Motor neuron (in vitro differentiated cells): ENCODE measurements at regions not wholly inside any gene's neighbourhood (a gene's known extent, or its start where the extent isn't known, plus 50 kb on each side); places are given as distances from the start of the nearest gene placed in this dataset.
"Not testable (repeated sequence)": the region's sequence is repeated elsewhere in the genome, so short reads cannot be mapped to it uniquely, and the experiment has no call there.

Experiments used
- ATAC-seq, 8 experiments: fragments of 200-7000 bp; cut with Tn5 transposase; replicated peaks in 6 of 8; 2 replicates each; pipeline ENCODE4 v1.8.0; 2021; ENCODE audit warnings: mild to moderate bottlenecking in 8 of 8, moderate library complexity in 8 of 8
- H3K27ac ChIP-seq, 2 donors: fragments of 250-450 bp; sonication (Bioruptor Pico); 2 replicates each; pipeline ENCODE4 v1.9.0; 2021; ENCODE audit warnings: antibody characterized with exemption in 2 of 2, mild to moderate bottlenecking in 2 of 2, moderate library complexity in 1 of 2
- H3K4me1 ChIP-seq, 2 donors: fragments of 250-450 bp; sonication (Bioruptor Pico); replicated peaks in 1 of 2; 2 replicates each; pipeline ENCODE4 v1.6.1; 2021; ENCODE audit warnings: antibody characterized with exemption in 2 of 2, mild to moderate bottlenecking in 2 of 2, moderate library complexity in 1 of 2
- H3K4me3 ChIP-seq, 5 donors: fragments of 250-450 bp; sonication (Bioruptor Pico); 2 replicates each; pipeline ENCODE4 v1.9.0; 2021; ENCODE audit warnings: antibody characterized with exemption in 5 of 5, mild to moderate bottlenecking in 5 of 5, moderate library complexity in 4 of 5
- WGBS, 10 experiments: fragments of 450-650 bp; shearing (Covaris generic); methylation state at CpG; one replicate each; pipeline ENCODE4 v1.0.0; 2022; 5-methylcytosine and 5-hydroxymethylcytosine counted together
- in situ Hi-C, 9 experiments: fragments of 400-800 bp; cut with MboI; loops; one replicate each; pipeline ENCODE4 v1.15.0; 2021; ENCODE audit warnings: low sequenced_read_pairs in 9 of 9, low pct_unique_long_range_greater_than_20kb in 2 of 9; ENCODE audit not compliant: unreplicated experiment in 9 of 9

DNA sequence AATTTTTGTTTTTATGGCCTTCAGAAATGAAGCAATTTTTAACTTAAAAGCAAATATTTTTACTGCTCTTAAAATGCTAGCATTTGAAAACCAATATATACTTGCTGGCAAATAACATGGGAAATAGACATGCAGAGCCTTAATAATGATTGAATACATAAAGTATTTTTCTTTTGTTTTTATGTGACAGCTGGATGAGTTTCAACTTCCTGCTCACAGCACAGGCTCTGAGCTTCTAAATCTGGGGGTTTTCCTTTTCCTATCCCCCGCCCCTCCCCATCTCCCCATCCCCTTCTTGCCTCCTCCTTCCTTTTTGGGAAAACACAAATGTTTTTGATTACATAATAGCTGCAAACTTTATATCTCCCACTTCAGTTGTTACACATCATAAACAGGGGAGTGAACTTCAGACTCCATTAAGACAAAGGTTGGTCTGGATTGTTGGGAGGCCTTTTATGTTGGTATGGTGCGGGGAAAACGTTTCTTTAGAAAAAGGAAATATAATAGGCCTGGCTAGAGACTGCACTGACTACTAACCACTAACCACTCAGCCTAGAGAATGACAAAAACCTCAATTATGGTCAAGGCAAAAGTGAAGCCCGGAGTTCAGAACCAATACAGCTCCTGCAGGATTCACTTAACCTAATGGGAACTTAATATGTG is 116.1 kb upstream of the GORAB start:
- Histone ChIP-seq H3K4me3 (no peak overlapping the region), H3K27ac (no peak overlapping the region), H3K4me1 (no peaks in the 10 kb centered on the region)
- in situ Hi-C loops, result no loop called here
- WGBS, 10 experiments, result 17 to 88% (median 52%) methylated on average over 1 to 4 of the region's 4 CpGs; no CpG with 5 or more reads in 1 of the 10 experiments
- no peak for ATAC-seq

DNA sequence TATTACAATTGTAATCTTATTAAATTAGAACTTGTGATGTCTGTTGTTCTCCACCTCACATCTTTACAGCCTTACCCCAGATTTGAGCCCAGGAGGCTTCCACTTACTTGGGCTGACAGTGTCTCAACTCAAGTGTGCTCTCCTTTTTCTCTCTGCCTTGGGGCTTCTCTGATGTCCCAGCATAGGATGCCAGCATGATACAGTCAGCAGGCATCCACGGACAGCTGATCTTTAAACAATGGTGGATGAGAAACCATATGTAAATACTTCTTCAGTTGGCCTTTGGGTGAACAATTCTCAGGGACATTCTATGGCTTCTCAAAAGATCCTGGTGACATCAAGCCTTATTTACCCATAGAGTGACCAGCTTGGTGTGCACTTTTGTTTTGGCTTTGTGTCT is 107.6 kb upstream of the GORAB start:
- no peak for ATAC-seq
- Histone ChIP-seq H3K27ac (no peak overlapping the region), H3K4me1 (no peaks in the 10 kb centered on the region), H3K4me3 (no peak overlapping the region)
- 0 to 67% (median 20%) methylated on average over 1 of the region's 1 CpG; no CpG with 5 or more reads in 4 of the 10 experiments for WGBS, 10 experiments
- in situ Hi-C loops, result no loop called here

DNA sequence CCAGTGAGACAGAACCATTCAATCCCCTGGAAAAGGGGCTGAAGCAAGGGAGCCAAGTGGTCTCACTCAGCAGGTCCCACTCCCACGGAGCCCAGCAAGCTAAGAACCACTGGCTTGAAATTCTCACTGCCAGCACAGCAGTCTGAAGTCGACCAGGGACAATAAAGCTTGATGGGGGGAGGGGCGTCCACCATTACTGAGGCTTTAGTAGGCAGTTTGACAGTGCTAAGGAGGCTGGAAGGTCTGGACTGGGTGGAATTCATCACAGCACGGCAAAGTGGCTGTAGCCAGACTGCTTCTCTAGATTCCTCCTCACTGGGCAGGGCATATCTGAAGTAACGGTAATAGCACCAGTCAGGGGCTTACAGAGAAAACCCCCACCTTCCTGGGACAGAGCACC is 105.4 kb upstream of the GORAB start:
- WGBS, 10 experiments, result 0 to 58% (median 35%) methylated on average over 1 to 5 of the region's 5 CpGs; no CpG with 5 or more reads in 4 of the 10 experiments
- no peak for ATAC-seq
- Histone ChIP-seq H3K27ac (no peak overlapping the region), H3K4me3 (no peak overlapping the region), H3K4me1 (no peaks in the 10 kb centered on the region)
- in situ Hi-C loops, result no loop called here

DNA sequence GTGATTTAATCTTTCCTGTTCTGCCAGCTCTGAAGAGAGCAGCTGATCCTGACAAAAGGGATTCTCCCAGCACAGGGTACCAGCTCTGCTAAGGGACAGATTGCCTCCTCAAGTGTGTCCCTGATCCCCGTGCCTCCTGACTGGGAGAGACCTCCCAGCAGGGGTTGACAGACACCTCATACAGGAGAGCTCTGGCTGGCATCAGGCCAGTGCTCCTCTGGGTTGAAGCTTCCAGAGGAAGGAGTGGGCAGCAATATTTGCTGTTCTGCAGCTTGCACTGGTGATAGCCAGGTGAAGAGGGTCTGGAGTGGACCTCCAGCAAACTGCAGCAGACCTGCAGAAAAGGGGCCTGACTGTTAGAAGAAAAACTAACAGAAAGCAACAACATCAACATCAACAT is 105.0 kb upstream of the GORAB start:
- H3K4me1 ChIP-seq, H3K4me3 ChIP-seq, in situ Hi-C loops, H3K27ac ChIP-seq, ATAC-seq: not testable (repeated sequence)
- 80 to 100% methylated on average over 1 of the region's 1 CpG; no CpG with 5 or more reads in 8 of the 10 experiments for WGBS, 10 experiments

DNA sequence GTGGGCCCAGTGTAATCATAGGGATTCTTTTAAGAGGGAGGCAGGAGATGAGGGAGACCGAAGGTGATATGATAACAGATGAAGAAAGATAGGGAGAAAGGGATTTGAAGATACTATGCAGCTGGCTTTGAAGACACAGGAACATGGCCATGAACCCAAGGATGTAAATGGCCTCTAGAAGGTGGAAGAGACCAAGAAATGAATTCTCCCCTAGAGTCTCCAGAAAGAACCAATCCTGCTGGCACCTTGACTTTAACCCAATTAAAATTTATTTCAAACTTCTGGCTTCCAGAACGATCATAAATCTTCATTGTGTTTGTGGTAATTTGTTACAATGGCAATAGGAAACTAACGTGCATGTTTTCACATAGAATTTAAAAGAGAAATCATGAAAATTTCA is 95.0 kb upstream of the GORAB start:
- H3K4me3 ChIP-seq, result no peak overlapping the region
- no peaks in the 10 kb centered on the region for H3K4me1 ChIP-seq
- no peak overlapping the region for H3K27ac ChIP-seq
- ATAC-seq, result no peak
- in situ Hi-C loops, result no loop called here
- 33 to 100% (median 58%) methylated on average over 1 to 3 of the region's 3 CpGs for WGBS, 10 experiments

DNA sequence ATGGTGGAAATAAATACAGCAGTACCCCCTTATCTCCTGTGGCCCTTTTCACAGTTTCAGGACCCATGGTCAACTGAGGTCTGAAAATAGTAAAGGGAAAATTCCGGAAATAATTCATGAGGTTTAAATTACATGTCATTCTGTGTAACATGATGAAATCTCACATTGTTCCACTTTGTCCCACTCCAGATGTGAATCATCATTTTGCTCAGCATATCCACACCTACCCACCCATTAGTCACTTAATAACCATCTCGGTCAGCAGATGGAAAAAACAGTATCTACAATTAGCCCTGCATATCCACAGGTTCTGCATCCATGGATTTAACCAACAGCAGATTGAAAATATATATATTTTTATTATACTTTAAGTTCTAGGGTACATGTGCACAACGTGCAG is 86.9 kb upstream of the GORAB start:
- peak in 5 of 8 experiments; percentile 43 to 98 (median 62) for ATAC-seq
- 0 to 100% (median 59%) methylated on average over 1 to 3 of the region's 3 CpGs; no CpG with 5 or more reads in 1 of the 10 experiments for WGBS, 10 experiments
- H3K4me3 ChIP-seq, result no peak overlapping the region
- H3K27ac ChIP-seq, result no peak overlapping the region
- in situ Hi-C loops, result no loop called here
- no peaks in the 10 kb centered on the region for H3K4me1 ChIP-seq

DNA sequence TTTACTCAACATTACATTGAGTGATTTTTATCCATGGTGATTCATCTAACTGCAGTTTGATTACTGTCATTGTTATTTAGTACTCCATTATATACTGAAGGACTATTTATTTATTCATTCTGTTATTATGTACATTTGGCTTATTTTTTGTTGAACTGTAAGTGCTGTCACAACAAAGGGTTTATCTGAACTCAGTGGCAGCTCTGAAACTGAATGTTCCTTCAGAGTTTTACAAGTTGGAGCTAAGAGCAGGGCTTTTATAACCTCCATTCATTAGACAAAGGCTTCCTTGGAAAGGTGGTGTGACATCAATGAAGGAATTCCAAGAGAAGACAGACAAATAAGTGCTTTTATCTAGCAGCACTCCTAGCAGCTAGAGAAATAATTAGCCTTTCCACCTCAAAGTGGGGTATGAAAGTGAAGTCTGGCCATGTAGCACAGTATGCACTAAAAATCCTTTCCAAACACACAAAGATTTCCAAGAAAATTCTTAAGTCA is 83.3 kb upstream of the GORAB start:
- H3K4me1 ChIP-seq, result no peaks in the 10 kb centered on the region
- no peak overlapping the region for H3K4me3 ChIP-seq
- ATAC-seq, result no peak
- in situ Hi-C loops, result no loop called here
- no peak overlapping the region for H3K27ac ChIP-seq

DNA sequence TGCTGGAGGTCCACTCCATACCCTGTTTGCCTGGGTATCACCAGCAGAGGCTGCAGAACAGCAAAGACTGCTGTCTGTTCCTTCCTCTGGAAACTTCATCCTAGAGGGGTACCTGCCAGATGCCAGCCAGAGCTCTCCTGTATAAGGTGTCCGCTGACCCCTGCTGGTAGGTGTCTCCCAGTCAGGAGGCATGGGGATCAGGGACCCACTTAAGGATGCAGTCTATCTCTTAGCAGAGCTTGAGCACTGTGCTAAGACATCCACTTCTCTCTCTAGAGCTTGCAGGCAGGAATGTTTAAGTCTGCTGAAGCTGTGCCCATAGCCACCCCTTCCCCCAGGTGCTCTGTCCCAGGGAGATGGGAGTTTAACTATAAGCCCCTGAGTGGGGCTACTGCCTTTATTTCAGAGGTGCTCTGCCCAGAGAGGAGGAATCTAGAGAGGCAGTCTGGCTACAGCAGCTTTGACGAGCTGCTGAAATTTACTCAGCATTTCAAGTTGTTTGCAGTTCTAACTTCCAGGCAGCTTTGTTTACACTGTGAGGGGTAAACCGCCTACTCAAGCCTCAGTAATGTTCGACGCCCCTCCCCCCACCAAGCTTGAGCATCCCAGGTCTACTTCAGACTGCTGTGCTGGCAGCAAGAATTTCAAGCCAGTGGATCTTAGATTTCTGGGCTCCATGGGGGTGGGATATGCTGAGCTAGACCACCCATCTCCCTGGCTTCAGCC is 74.5 kb upstream of the GORAB start:
- H3K27ac ChIP-seq, ATAC-seq, H3K4me3 ChIP-seq, in situ Hi-C loops: not testable (repeated sequence)
- 29 to 100% (median 47%) methylated on average over 1 to 5 of the region's 5 CpGs; no CpG with 5 or more reads in 5 of the 10 experiments for WGBS, 10 experiments
- peaks cover 0 to 14% of the 10 kb centered on the region in 2 donors for H3K4me1 ChIP-seq

DNA sequence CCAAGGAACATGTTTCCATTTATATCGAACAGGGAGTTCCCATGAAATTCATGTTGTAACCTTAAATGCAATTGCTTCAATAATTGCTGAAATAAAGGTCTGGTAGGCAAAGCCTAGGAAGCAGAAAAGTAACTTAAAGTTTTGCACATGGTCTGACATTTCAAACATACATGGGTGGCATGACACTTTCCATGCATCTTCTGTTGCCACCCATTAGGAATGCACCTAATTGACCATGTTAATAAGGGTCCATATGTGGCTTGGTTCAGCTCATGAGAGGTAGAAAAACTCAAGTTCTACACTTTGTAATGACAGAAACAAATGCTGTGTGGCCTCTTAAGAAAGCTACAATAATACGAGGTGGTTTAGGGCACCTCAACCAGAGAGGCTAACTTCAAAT is 72.0 kb upstream of the GORAB start:
- WGBS, 10 experiments, result 0 to 50% (median 36%) methylated on average over 1 to 2 of the region's 2 CpGs; no CpG with 5 or more reads in 1 of the 10 experiments
- in situ Hi-C loops, result no loop called here
- no peak overlapping the region for H3K27ac ChIP-seq
- peaks cover 0 to 14% of the 10 kb centered on the region in 2 donors for H3K4me1 ChIP-seq
- ATAC-seq, result no peak
- no peak overlapping the region for H3K4me3 ChIP-seq

DNA sequence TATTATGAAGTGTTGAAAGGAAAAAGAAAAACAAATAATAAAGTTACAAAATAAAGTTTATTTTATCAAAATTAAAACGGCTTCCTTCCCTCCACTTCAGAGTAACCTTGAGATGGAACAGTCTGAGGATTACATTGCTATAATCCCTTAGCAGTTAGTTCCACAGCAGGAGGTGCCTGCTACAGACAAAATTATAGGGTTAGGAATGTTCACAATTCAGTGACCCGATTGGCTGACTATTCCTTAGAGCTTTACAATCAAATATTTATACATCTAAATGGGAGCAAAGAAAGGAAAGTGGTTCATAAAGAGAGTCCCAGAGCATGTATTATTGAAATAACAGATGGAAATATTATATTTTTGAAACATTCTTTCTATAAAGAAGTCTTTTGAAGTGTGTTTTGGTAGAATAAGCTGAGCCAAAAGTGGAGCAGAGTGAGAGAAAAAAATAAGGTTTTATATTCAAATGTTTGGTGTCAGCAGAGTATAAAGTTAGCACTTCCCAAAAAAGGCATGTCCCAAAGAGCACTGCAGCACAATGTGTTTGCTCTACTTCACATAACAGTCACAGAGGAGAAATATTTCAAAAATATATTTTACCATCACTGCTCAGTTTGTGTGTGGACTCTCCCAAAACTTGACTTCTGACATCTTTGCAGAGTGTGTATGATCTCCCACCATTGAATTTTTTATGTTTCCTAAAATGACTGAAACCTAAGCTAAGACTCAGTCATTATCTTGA is 71.4 kb upstream of the GORAB start:
- peaks cover 0 to 14% of the 10 kb centered on the region in 2 donors for H3K4me1 ChIP-seq
- ATAC-seq, result no peak
- WGBS, 10 experiments, result 0 to 100% (median 64%) methylated on average over 1 to 2 of the region's 2 CpGs
- no peak overlapping the region for H3K27ac ChIP-seq
- in situ Hi-C loops, result no loop called here
- H3K4me3 ChIP-seq, result no peak overlapping the region

DNA sequence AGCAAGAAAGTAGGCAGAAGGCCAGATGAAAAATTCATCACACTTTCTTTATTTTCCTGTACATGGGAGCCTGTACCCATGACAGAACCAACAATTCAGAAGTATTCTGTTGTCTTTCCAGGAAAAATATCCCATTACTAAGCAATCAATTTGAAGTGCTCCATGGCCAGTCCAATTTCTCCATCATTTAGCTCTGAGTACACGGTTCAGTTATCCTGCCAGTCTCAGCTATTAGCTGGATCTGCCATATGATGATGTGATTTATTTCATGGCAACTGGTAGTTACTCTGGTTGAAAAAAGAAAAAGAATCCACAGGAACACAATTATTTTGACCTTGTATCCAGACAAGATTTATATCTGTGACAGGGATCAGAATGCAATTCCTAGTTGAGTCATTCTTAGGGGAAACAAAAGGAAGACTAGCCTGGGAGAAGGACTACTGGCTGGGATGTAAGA is 70.6 kb upstream of the GORAB start:
- in situ Hi-C loops, result no loop called here
- peak in 5 of 8 experiments; percentile 70 to 95 (median 94) for ATAC-seq
- WGBS, 10 experiments, result 0 to 83% (median 41%) methylated on average over 1 of the region's 1 CpG; no CpG with 5 or more reads in 2 of the 10 experiments
- Histone ChIP-seq H3K4me3 (no peak overlapping the region), H3K27ac (no peak overlapping the region), H3K4me1 (peaks cover 0 to 14% of the 10 kb centered on the region in 2 donors)

DNA sequence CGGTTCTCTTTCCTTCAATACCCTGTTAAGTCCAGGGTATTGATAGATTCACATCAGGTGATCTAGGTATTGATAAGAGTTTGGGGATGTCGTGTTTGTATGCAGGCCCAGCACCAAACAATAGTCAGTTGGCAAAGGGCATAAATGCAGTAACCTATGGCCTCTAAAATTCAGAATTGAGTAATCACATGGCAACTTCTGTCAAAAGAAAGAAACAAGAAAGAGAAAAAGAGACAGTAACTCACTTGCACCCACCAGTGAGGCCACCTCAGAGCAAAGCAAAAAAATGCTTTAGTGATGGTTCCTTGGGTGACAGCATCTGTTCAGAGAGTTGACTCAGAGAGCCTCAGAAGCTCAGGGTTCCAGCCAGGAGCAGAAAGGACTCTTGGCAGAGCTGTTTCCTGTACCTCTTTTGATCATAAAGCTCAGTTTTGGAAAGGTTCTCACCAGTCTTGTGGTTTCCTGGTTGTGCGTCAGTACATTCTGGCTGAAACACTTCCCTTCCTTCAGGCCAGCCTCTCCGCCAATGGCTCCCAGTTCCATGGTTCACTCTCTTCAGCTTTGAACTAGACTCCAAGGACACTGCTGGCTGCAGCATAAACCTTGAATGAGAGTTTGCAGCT is 70.1 kb upstream of the GORAB start:
- WGBS, 10 experiments, result 0 to 90% (median 78%) methylated on average over 1 to 4 of the region's 4 CpGs; no CpG with 5 or more reads in 1 of the 10 experiments
- Histone ChIP-seq H3K4me3 (no peak overlapping the region), H3K4me1 (peaks cover 0 to 14% of the 10 kb centered on the region in 2 donors), H3K27ac (peak overlapping the region in 1 of 2 donors; percentile 17)
- peak in 4 of 8 experiments; percentile 37 to 48 (median 44) for ATAC-seq
- in situ Hi-C loops, result no loop called here
